Sigmoid colon (tissue), 6 donors: ENCODE measurements at regions not wholly inside any gene's neighbourhood (a gene's known extent, or its start where the extent isn't known, plus 50 kb on each side); places are given as distances from the start of the nearest gene placed in this dataset.

Experiments
- DNase-seq: peaks from one replicate; pipeline ENCODE4 v3.0.0-alpha.2; 2019
- H3K27ac ChIP-seq, 4 donors: fragments of 200-600 bp; sonication (generic); one replicate each; pipeline ENCODE4 v1.5.1; 2016 to 2019; ENCODE audit warnings: mild to moderate bottlenecking in 1 of 4
- H3K27me3 ChIP-seq, 3 donors: fragments of 200-600 bp; sonication (generic); one replicate each; pipeline ENCODE4 v1.5.1; 2019; ENCODE audit warnings: mild to moderate bottlenecking in 1 of 3
- H3K36me3 ChIP-seq, 4 donors: fragments of 200-600 bp; sonication (generic); one replicate each; pipeline ENCODE4 v1.5.1; 2016 to 2019
- H3K4me1 ChIP-seq, 4 donors: fragments of 200-600 bp; sonication (generic); one replicate each; pipeline ENCODE4 v1.5.1; 2017 to 2019
- H3K4me3 ChIP-seq, 4 donors: fragments of 200-600 bp; sonication (generic); one replicate each; pipeline ENCODE4 v1.5.1; 2017 to 2019; ENCODE audit warnings: mild to moderate bottlenecking in 2 of 4, moderate library complexity in 1 of 4
- H3K9me3 ChIP-seq, 4 donors: fragments of 200-600 bp in 3 of 4; sonication (generic) in 3 of 4; one replicate each; pipeline versions ENCODE4 v1.5.1 to v1.6.1; 2013 to 2019
- EP300 ChIP-seq, 4 donors: sonication (generic); formaldehyde crosslinking; IDR thresholded peaks; one replicate each; pipeline ENCODE4 v1.6.1; 2017; ENCODE audit warnings: antibody characterized with exemption in 4 of 4
- POLR2A ChIP-seq, 2 donors: fragments of 450-650 bp; IDR thresholded peaks; one replicate each; pipeline ENCODE4 v1.6.1; 2016; ENCODE audit warnings: antibody characterized with exemption in 2 of 2, mild to moderate bottlenecking in 2 of 2, moderate library complexity in 2 of 2
- POLR2AphosphoS5 ChIP-seq, 4 donors: sonication (generic); formaldehyde crosslinking; IDR thresholded peaks; one replicate each; pipeline ENCODE4 v1.6.1; 2017; ENCODE audit warnings: antibody characterized with exemption in 4 of 4
- WGBS, 2 donors: extraction: QIAGEN DNeasy Blood & Tissue Kit; methylation state at CpG; one replicate each; pipeline ENCODE4 v1.1.7; 2013; 5-methylcytosine and 5-hydroxymethylcytosine counted together
- intact Hi-C: fragments of 100-400 bp; cut with DNase I; formaldehyde crosslinking; loops from one replicate; pipeline ENCODE4 v1.15.1; 2023
- TF ChIP-seq, protein P1 (sequence below), 4 experiments: fragments of 450-650 bp in 3 of 4; fragments of 200-600 bp in 1 of 4; IDR thresholded peaks; one replicate each; pipeline ENCODE4 v1.5.1; 2016 to 2019; ENCODE audit warnings: antibody characterized with exemption in 4 of 4, mild to moderate bottlenecking in 3 of 4, moderate library complexity in 2 of 4
- donor health status: healthy with polysubstance abuse.
- donor health status: healthy.

DNA sequence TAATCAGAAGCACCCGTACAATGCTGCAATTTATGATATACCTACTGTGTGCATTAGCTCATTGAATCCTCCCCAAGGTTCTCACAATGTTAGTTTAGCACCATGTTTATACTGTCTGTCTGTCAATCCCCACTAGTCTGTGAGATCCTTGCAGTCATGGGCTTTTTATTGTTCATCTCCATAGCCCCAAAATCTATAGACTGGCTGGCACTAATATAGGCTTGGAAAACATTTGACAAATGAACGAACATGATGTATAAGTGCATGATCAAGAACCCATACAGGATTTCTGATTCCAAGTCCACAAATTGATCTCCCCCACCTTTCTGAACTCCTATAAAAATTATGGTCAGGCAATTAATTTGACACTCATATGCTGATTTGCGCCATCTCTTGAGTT is 290.0 kb downstream of the OMA1 start:
- intact Hi-C loops = no loop called here
- H3K9me3 ChIP-seq = no peaks in the 10 kb centered on the region

DNA sequence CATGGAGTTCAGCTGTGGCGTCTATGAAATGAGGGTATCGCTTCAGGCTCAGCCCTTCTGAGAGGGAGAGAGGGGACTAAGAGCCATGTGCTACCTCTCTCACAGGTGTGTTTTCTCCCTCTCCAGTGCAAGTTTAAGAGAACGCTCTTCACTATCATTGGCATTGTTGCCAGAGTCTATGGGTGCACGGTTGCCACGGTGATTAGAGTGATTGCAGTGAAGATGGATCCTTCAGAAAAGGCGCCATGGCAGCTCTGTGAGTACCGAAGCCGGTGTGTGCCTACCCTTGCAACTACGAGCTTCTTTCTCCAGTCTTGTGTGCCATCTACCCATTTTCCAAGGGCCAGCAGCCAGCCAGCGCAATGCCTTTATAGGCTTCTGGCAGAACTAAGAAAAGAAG is 290.5 kb downstream of the OMA1 start:
- Histone ChIP-seq H3K36me3 (no peaks in the 10 kb centered on the region), H3K27ac (no peak overlapping the region), H3K9me3 (no peaks in the 10 kb centered on the region), H3K4me1 (peaks cover 0 to 4% (median 0%) of the 10 kb centered on the region in 4 donors), H3K4me3 (no peak overlapping the region), H3K27me3 (no peaks in the 10 kb centered on the region)
- intact Hi-C loops = no loop called here
- 91 to 94% methylated on average over 10 of the region's 10 CpGs for WGBS, 2 donors
- no peak for DNase-seq
- TF ChIP-seq, protein P1, sequence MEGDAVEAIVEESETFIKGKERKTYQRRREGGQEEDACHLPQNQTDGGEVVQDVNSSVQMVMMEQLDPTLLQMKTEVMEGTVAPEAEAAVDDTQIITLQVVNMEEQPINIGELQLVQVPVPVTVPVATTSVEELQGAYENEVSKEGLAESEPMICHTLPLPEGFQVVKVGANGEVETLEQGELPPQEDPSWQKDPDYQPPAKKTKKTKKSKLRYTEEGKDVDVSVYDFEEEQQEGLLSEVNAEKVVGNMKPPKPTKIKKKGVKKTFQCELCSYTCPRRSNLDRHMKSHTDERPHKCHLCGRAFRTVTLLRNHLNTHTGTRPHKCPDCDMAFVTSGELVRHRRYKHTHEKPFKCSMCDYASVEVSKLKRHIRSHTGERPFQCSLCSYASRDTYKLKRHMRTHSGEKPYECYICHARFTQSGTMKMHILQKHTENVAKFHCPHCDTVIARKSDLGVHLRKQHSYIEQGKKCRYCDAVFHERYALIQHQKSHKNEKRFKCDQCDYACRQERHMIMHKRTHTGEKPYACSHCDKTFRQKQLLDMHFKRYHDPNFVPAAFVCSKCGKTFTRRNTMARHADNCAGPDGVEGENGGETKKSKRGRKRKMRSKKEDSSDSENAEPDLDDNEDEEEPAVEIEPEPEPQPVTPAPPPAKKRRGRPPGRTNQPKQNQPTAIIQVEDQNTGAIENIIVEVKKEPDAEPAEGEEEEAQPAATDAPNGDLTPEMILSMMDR (IDR thresholded peaks at IDR 0.05) = no peak
- TF ChIP-seq POLR2A (IDR thresholded peaks at IDR 0.05) (no peak), EP300 (IDR thresholded peaks at IDR 0.05) (no peak), POLR2AphosphoS5 (IDR thresholded peaks at IDR 0.05) (no peak)

More for the DNA sequence above, 290.0 kb downstream of the OMA1 start:
- Histone ChIP-seq H3K36me3 (no peaks in the 10 kb centered on the region), H3K27me3 (no peaks in the 10 kb centered on the region), H3K27ac (no peak overlapping the region), H3K4me1 (peaks cover 0 to 4% (median 0%) of the 10 kb centered on the region in 4 donors), H3K4me3 (no peak overlapping the region)
- 87% methylated on average over 3 of the region's 3 CpGs for WGBS, 2 donors
- DNase-seq = no peak
- no peak for TF ChIP-seq POLR2AphosphoS5 (IDR thresholded peaks at IDR 0.05)
- TF ChIP-seq POLR2A (IDR thresholded peaks at IDR 0.05) = no peak
- TF ChIP-seq, protein P1 (IDR thresholded peaks at IDR 0.05) = no peak
- no peak for TF ChIP-seq EP300 (IDR thresholded peaks at IDR 0.05)

DNA sequence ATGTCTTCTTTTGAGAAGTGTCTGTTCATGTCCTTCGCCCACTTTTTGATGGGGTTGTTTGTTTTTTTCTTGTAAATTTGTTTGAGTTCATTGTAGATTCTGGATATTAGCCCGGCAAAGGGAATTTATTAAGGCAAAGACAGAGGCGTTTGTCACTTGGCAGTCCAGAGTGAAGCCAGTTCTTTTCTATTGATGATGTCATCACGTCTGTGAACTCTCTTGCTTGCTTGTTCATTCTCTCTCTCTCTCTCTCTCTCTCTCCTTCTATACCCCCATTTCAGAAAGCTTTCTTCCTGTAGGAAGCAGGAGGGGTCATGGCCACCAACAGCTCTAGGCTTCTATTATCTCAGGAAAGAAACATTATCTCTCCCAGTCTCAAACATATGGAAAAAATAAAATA is 291.3 kb downstream of the OMA1 start:
- intact Hi-C loops = no loop called here
- DNase-seq = no peak
- Histone ChIP-seq H3K27ac (no peak overlapping the region), H3K27me3 (no peaks in the 10 kb centered on the region), H3K9me3 (no peaks in the 10 kb centered on the region), H3K4me3 (no peak overlapping the region), H3K4me1 (peaks cover 0 to 8% (median 2%) of the 10 kb centered on the region in 4 donors), H3K36me3 (no peaks in the 10 kb centered on the region)
- WGBS, 2 donors = 76 to 86% methylated on average over 4 of the region's 4 CpGs
- no peak for TF ChIP-seq POLR2AphosphoS5 (IDR thresholded peaks at IDR 0.05)
- TF ChIP-seq, protein P1 (IDR thresholded peaks at IDR 0.05) = no peak
- no peak for TF ChIP-seq POLR2A (IDR thresholded peaks at IDR 0.05)
- no peak for TF ChIP-seq EP300 (IDR thresholded peaks at IDR 0.05)

DNA sequence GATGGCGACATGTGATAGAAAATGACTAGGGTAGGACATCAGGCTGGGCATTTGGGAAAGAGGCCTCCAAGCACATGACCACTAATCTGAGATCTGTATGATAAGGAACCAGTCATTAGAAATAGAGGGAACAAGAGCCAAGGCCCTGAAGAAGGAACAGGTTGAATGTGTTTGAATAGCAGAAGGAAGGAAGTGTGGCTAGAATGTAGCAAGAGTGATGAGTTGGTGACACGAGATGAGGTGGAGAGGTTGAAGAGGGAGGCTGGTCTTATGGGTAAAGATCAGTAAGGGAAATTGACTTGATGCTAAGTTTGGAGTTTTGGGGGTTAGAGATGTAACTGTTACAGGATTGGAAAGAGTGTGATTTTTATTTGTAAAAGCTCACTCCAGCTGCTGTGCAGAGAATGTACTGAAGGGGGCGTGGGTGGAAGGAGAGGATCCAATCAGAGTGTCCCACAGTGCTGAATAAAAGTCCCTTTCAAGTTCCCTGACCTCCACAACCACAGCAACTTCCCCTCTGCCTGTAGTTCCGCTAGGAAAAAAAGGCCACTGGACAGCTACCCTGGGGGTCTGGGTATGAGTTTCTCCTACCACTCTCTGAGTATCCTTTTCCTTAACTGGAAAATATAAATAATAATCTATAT is 295.0 kb downstream of the OMA1 start:
- peaks cover 0 to 30% (median 0%) of the 10 kb centered on the region in 3 donors for H3K27me3 ChIP-seq
- no peak for TF ChIP-seq POLR2A (IDR thresholded peaks at IDR 0.05)
- no peak for TF ChIP-seq POLR2AphosphoS5 (IDR thresholded peaks at IDR 0.05)
- TF ChIP-seq EP300 (IDR thresholded peaks at IDR 0.05) = no peak
- TF ChIP-seq, protein P1 (IDR thresholded peaks at IDR 0.05) = no peak
- H3K4me1 ChIP-seq = peaks cover 0 to 27% (median 22%) of the 10 kb centered on the region in 4 donors
- intact Hi-C loops = no loop called here
- no peak overlapping the region for H3K4me3 ChIP-seq
- H3K9me3 ChIP-seq = no peaks in the 10 kb centered on the region
- DNase-seq = no peak
- no peak overlapping the region for H3K27ac ChIP-seq
- H3K36me3 ChIP-seq = no peaks in the 10 kb centered on the region
- WGBS, 2 donors = 44 to 45% methylated on average over 4 of the region's 4 CpGs

DNA sequence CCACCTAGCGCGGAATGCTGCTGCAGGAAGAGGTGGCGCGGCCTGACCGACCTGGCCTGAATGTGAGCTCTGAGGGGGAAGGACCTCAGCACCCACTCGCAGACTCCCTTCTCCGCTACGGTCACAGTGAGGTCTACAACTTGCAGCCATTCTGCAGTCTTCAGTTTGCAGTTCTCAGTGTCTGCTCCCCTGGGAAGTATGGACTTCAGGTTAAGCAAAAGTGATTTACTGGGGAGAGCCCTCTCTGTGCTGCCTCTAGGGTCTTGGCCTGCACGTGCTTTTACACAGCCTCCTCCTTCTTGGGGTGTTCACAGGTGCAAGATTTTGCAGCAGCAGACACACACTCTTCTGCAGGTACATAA is 296.0 kb downstream of the OMA1 start:
- Histone ChIP-seq H3K4me3 (peak overlapping the region in 3 of 4 donors; percentile 10 to 54 (median 50)), H3K9me3 (no peaks in the 10 kb centered on the region)
- no peak for DNase-seq

More for the DNA sequence above, 296.0 kb downstream of the OMA1 start:
- intact Hi-C loops = no loop called here
- peaks cover 0 to 27% (median 22%) of the 10 kb centered on the region in 4 donors for H3K4me1 ChIP-seq
- 21 to 24% methylated on average over 9 of the region's 9 CpGs for WGBS, 2 donors
- peaks cover 0 to 35% (median 0%) of the 10 kb centered on the region in 3 donors for H3K27me3 ChIP-seq
- TF ChIP-seq EP300 (IDR thresholded peaks at IDR 0.05) = no peak
- no peak for TF ChIP-seq POLR2A (IDR thresholded peaks at IDR 0.05)
- no peak for TF ChIP-seq POLR2AphosphoS5 (IDR thresholded peaks at IDR 0.05)
- TF ChIP-seq, protein P1 (IDR thresholded peaks at IDR 0.05) = no peak
- H3K36me3 ChIP-seq = no peaks in the 10 kb centered on the region
- H3K27ac ChIP-seq = no peak overlapping the region
